ENCODE measurements at regions not wholly inside any gene's neighbourhood (a gene's known extent, or its start where the extent isn't known, plus 50 kb on each side); places are given as distances from the start of the nearest gene placed in this dataset.

- ChIA-PET POLR2A (no interaction called here), CTCF (ENCODE audit: low intra/inter-chr PET ratio, low total read pairs) (no interaction called here)
- Histone ChIP-seq H3K27me3 (ENCODE audit: control insufficient read depth in 1 of 2, insufficient read depth in 2 of 2, low read length in 2 of 2) (0 out of 5 replicates have a peak, but pooled peaks cover 0 to 4% of the 10 kb centered on the region in 2 experiments), H3K9ac (ENCODE audit: insufficient read depth, low read depth, low read length) (no peak overlapping the region), H3K36me3 (replicated peaks in 1 of 2; ENCODE audit: control insufficient read depth in 1 of 2, insufficient read depth in 2 of 2, low read length in 2 of 2) (no peaks in the 10 kb centered on the region), H2AFZ (ENCODE audit: low read length) (no peak overlapping the region), H3K27ac (ENCODE audit: extremely low read length, insufficient read depth, low read length) (no peak overlapping the region), H3K9me3 (ENCODE audit: low read length) (peaks cover 15% of the 10 kb centered on the region; the same call in 1 of the 2 replicates), H3K4me2 (ENCODE audit: low read depth, low read length) (no peak overlapping the region), H3K79me2 (ENCODE audit: insufficient read depth, low read length) (no peaks in the 10 kb centered on the region), H4K20me1 (ENCODE audit: insufficient read depth, low read length) (no peaks in the 10 kb centered on the region), H3K4me1 (ENCODE audit: insufficient read depth, low read length) (no peaks in the 10 kb centered on the region), H3K4me3 (replicated peaks in 1 of 3; ENCODE audit: insufficient read depth in 1 of 3, low read depth in 2 of 3, low read length in 3 of 3) (no peak overlapping the region)
- intact Hi-C loops (cut with micrococcal nuclease; ENCODE audit: unreplicated experiment), result no loop called here
- in situ Hi-C loops (cut with HindIII; ENCODE audit: extremely low pct_ligation_motif_present, low pct_unique_long_range_greater_than_20kb), result no loop called here
- TF ChIP-seq ZXDC (CRISPR knock-in tag; IDR thresholded peaks at IDR 0.05) (no peak), ZNF230 (CRISPR knock-in tag; IDR thresholded peaks at IDR 0.05) (no peak), SRF (IDR thresholded peaks at IDR 0.05; ENCODE audit: low read depth, low read length) (no peak), E2F2 (CRISPR knock-in tag; IDR thresholded peaks at IDR 0.05; ENCODE audit: borderline replicate concordance) (no peak), RAD51 (IDR thresholded peaks at IDR 0.05; ENCODE audit: borderline replicate concordance) (no peak), ZNF790 (CRISPR knock-in tag; IDR thresholded peaks at IDR 0.05; ENCODE audit: borderline replicate concordance) (no peak), ZNF276 (CRISPR knock-in tag; IDR thresholded peaks at IDR 0.05; ENCODE audit: low read depth) (no peak), ZBTB21 (CRISPR knock-in tag; IDR thresholded peaks at IDR 0.05) (no peak), RXRB (CRISPR knock-in tag; IDR thresholded peaks at IDR 0.05; ENCODE audit: borderline replicate concordance) (no peak), SALL2 (CRISPR knock-in tag; IDR thresholded peaks at IDR 0.05) (no peak), ZNF781 (CRISPR knock-in tag; IDR thresholded peaks at IDR 0.05; ENCODE audit: borderline replicate concordance, not compliant biosample characterization) (no peak), U2AF1 (optimal IDR thresholded peaks at IDR 0.05; ENCODE audit: low read depth, low read length) (no peak), ZNF704 (CRISPR knock-in tag; IDR thresholded peaks at IDR 0.05; ENCODE audit: borderline replicate concordance) (no peak), CC2D1A (CRISPR knock-in tag; IDR thresholded peaks at IDR 0.05) (no peak), FOXC1 (CRISPR knock-in tag; IDR thresholded peaks at IDR 0.05; ENCODE audit: borderline replicate concordance) (no peak), MLX (CRISPR knock-in tag; IDR thresholded peaks at IDR 0.05) (no peak)
- no peak for DNase-seq (ENCODE audit: low spot score)
- no TSS peak for BruUV-seq (replicated peaks)
- WGBS (ENCODE audit: low lambda C conversion rate), result 4% methylated on average over 3 of the region's 4 CpGs
- no peak for FAIRE-seq
- ATAC-seq, result no peak
These were observed 542.1 kb upstream of the MGMT start for GRCh38 chr10:128924918-128925317.

Measured in HepG2 (cell line).